Type B pancreatic cell (in vitro differentiated cells): ENCODE measurements at regions not wholly inside any gene's neighbourhood (a gene's known extent, or its start where the extent isn't known, plus 50 kb on each side); places are given as distances from the start of the nearest gene placed in this dataset.
A peak's percentile ranks its signal among the peaks of the same experiment; 100 is the strongest.

Experiments used
- DNase-seq: peaks from one replicate; pipeline ENCODE4 v3.0.0; 2021; ENCODE audit warnings: mixed read lengths; ENCODE audit not compliant: unreplicated experiment; ENCODE audit errors: extremely low spot score
- H3K27ac Mint-ChIP-seq: 2 replicates; pipeline ENCODE4 v1.8.0; 2021; ENCODE audit warnings: mild to moderate bottlenecking, mixed read lengths
- H3K27me3 Mint-ChIP-seq: 2 replicates; pipeline ENCODE4 v1.8.0; 2021; ENCODE audit warnings: mixed read lengths
- H3K36me3 Mint-ChIP-seq: 2 replicates; pipeline ENCODE4 v1.8.0; 2021; ENCODE audit warnings: mixed read lengths
- H3K4me1 Mint-ChIP-seq: one replicate; pipeline ENCODE4 v1.8.0; 2021; ENCODE audit warnings: mixed read lengths; ENCODE audit not compliant: unreplicated experiment
- H3K4me3 Mint-ChIP-seq: 2 replicates; pipeline ENCODE4 v1.8.0; 2021; ENCODE audit warnings: mild to moderate bottlenecking, mixed read lengths
- H3K9me3 Mint-ChIP-seq: 2 replicates; pipeline ENCODE4 v1.8.0; 2021; ENCODE audit warnings: mixed read lengths
- CTCF ChIP-seq: fragments of 200-600 bp; sonication (generic); conservative IDR thresholded peaks from 2 replicates; pipeline ENCODE4 v1.5.0; 2021; ENCODE audit warnings: antibody characterized with exemption, mild to moderate bottlenecking

- no peak for DNase-seq
- H3K4me3 Mint-ChIP-seq = no peak overlapping the region
- H3K36me3 Mint-ChIP-seq = no peaks in the 10 kb centered on the region
- no peak for TF ChIP-seq CTCF
- peaks cover 14% of the 10 kb centered on the region for H3K4me1 Mint-ChIP-seq
- H3K27ac Mint-ChIP-seq = no peak overlapping the region
- H3K9me3 Mint-ChIP-seq = no peaks in the 10 kb centered on the region
- H3K27me3 Mint-ChIP-seq = peaks cover 12% of the 10 kb centered on the region
Observed at GRCh38 chr20:59491884-59492283, 112.5 kb upstream of the PHACTR3 start.

GRCh38 chr20:59493926-59494325, 110.4 kb upstream of the PHACTR3 start:
- DNase-seq = no peak
- no peak for TF ChIP-seq CTCF
- Mint-ChIP-seq H3K4me1 (peaks cover 8% of the 10 kb centered on the region), H3K27me3 (peaks cover 23% of the 10 kb centered on the region), H3K4me3 (no peak overlapping the region), H3K36me3 (no peaks in the 10 kb centered on the region), H3K27ac (no peak overlapping the region), H3K9me3 (no peaks in the 10 kb centered on the region)

- Mint-ChIP-seq H3K9me3 (peaks cover 7% of the 10 kb centered on the region), H3K36me3 (no peaks in the 10 kb centered on the region), H3K4me1 (peaks cover 5% of the 10 kb centered on the region), H3K4me3 (no peak overlapping the region), H3K27me3 (peaks cover 30% of the 10 kb centered on the region), H3K27ac (no peak overlapping the region)
- no peak for TF ChIP-seq CTCF
- no peak for DNase-seq
Observed at GRCh38 chr20:59495166-59495565, 109.2 kb upstream of the PHACTR3 start.

GRCh38 chr20:59495894-59496510, 108.3 kb upstream of the PHACTR3 start:
- Mint-ChIP-seq H3K4me1 (peaks cover 5% of the 10 kb centered on the region), H3K4me3 (no peak overlapping the region), H3K27ac (no peak overlapping the region), H3K27me3 (peaks cover 34% of the 10 kb centered on the region), H3K36me3 (no peaks in the 10 kb centered on the region), H3K9me3 (peaks cover 7% of the 10 kb centered on the region)
- DNase-seq = peak; percentile 82
- TF ChIP-seq CTCF = peak; percentile 95

- TF ChIP-seq CTCF = no peak
- H3K36me3 Mint-ChIP-seq = no peaks in the 10 kb centered on the region
- no peak overlapping the region for H3K4me3 Mint-ChIP-seq
- peaks cover 7% of the 10 kb centered on the region for H3K9me3 Mint-ChIP-seq
- H3K27ac Mint-ChIP-seq = no peak overlapping the region
- DNase-seq = no peak
- peaks cover 5% of the 10 kb centered on the region for H3K4me1 Mint-ChIP-seq
- peaks cover 36% of the 10 kb centered on the region for H3K27me3 Mint-ChIP-seq
Observed at GRCh38 chr20:59498291-59498690, 106.0 kb upstream of the PHACTR3 start.

- Mint-ChIP-seq H3K36me3 (no peaks in the 10 kb centered on the region), H3K9me3 (peaks cover 7% of the 10 kb centered on the region), H3K4me1 (peaks cover 5% of the 10 kb centered on the region), H3K4me3 (no peak overlapping the region), H3K27ac (no peak overlapping the region), H3K27me3 (peaks cover 32% of the 10 kb centered on the region)
- no peak for TF ChIP-seq CTCF
- DNase-seq = no peak
Observed at GRCh38 chr20:59499863-59500262, 104.5 kb upstream of the PHACTR3 start.
